ENCODE measurements at regions not wholly inside any gene's neighbourhood (a gene's known extent, or its start where the extent isn't known, plus 50 kb on each side); places are given as distances from the start of the nearest gene placed in this dataset.

- no peak for TF ChIP-seq CTCF (IDR thresholded peaks at IDR 0.05)
- TF ChIP-seq POLR2A (IDR thresholded peaks at IDR 0.05): no peak
- 36 to 51% methylated on average over 3 to 5 of the region's 5 CpGs for WGBS, 2 donors
- no peak for DNase-seq
- Histone ChIP-seq H3K27ac (no peak overlapping the region), H3K4me3 (no peak overlapping the region), H3K4me1 (no peaks in the 10 kb centered on the region), H3K36me3 (no peaks in the 10 kb centered on the region), H3K27me3 (no peaks in the 10 kb centered on the region), H3K9me3 (no peaks in the 10 kb centered on the region)
- intact Hi-C loops (cut with DNase I): no loop called here
Measured at GRCh38 chr10:85204814-85205213, 876.4 kb downstream of the CCSER2 start.

GRCh38 chr10:85212526-85212925 lies 884.1 kb downstream of the CCSER2 start:
- 50 to 64% methylated on average over 1 of the region's 1 CpG for WGBS, 2 donors
- no peak overlapping the region for H3K4me3 ChIP-seq
- no peaks in the 10 kb centered on the region for H3K4me1 ChIP-seq
- DNase-seq: no peak
- H3K36me3 ChIP-seq: no peaks in the 10 kb centered on the region
- H3K27me3 ChIP-seq: no peaks in the 10 kb centered on the region
- H3K9me3 ChIP-seq: no peaks in the 10 kb centered on the region
- TF ChIP-seq POLR2A (IDR thresholded peaks at IDR 0.05) (no peak), CTCF (IDR thresholded peaks at IDR 0.05) (no peak)
- intact Hi-C loops (cut with DNase I): no loop called here
- H3K27ac ChIP-seq: no peak overlapping the region

- Histone ChIP-seq H3K27ac (no peak overlapping the region), H3K4me1 (no peaks in the 10 kb centered on the region), H3K4me3 (no peak overlapping the region), H3K36me3 (no peaks in the 10 kb centered on the region), H3K9me3 (no peaks in the 10 kb centered on the region), H3K27me3 (no peaks in the 10 kb centered on the region)
- 50% methylated on average over 1 of the region's 1 CpG; no CpG with 5 or more reads in 1 of the 2 donors for WGBS, 2 donors
- DNase-seq: no peak
- intact Hi-C loops (cut with DNase I): no loop called here
- TF ChIP-seq POLR2A (IDR thresholded peaks at IDR 0.05) (no peak), CTCF (IDR thresholded peaks at IDR 0.05) (no peak)
Measured at GRCh38 chr10:85213493-85213892, 885.1 kb downstream of the CCSER2 start.

- WGBS, 2 donors: 64 to 79% methylated on average over 2 of the region's 2 CpGs
- H3K9me3 ChIP-seq: no peaks in the 10 kb centered on the region
- H3K4me3 ChIP-seq: no peak overlapping the region
- no peak for DNase-seq
- H3K27me3 ChIP-seq: no peaks in the 10 kb centered on the region
- no peaks in the 10 kb centered on the region for H3K36me3 ChIP-seq
- no peaks in the 10 kb centered on the region for H3K4me1 ChIP-seq
- TF ChIP-seq CTCF (IDR thresholded peaks at IDR 0.05): no peak
- TF ChIP-seq POLR2A (IDR thresholded peaks at IDR 0.05): no peak
- H3K27ac ChIP-seq: no peak overlapping the region
- intact Hi-C loops (cut with DNase I): no loop called here
Measured at GRCh38 chr10:85222300-85222699, 893.9 kb downstream of the CCSER2 start.

GRCh38 chr10:85224366-85224940 lies 896.1 kb downstream of the CCSER2 start:
- Histone ChIP-seq H3K4me1 (no peaks in the 10 kb centered on the region), H3K4me3 (no peak overlapping the region), H3K9me3 (no peaks in the 10 kb centered on the region), H3K36me3 (no peaks in the 10 kb centered on the region), H3K27me3 (no peaks in the 10 kb centered on the region), H3K27ac (no peak overlapping the region)
- 67 to 69% methylated on average over 6 of the region's 6 CpGs for WGBS, 2 donors
- intact Hi-C loops (cut with DNase I): no loop called here
- TF ChIP-seq POLR2A (IDR thresholded peaks at IDR 0.05) (no peak), CTCF (IDR thresholded peaks at IDR 0.05) (no peak)
- DNase-seq: no peak
